HG02798 (cell line): ENCODE measurements at regions not wholly inside any gene's neighbourhood (a gene's known extent, or its start where the extent isn't known, plus 50 kb on each side); places are given as distances from the start of the nearest gene placed in this dataset.

Source experiments
- ATAC-seq: cut with Tn5 transposase; IDR thresholded peaks from one replicate; pipeline ENCODE4 v1.9.1; 2021; ENCODE audit warnings: mild to moderate bottlenecking; ENCODE audit not compliant: unreplicated experiment, poor library complexity

DNA sequence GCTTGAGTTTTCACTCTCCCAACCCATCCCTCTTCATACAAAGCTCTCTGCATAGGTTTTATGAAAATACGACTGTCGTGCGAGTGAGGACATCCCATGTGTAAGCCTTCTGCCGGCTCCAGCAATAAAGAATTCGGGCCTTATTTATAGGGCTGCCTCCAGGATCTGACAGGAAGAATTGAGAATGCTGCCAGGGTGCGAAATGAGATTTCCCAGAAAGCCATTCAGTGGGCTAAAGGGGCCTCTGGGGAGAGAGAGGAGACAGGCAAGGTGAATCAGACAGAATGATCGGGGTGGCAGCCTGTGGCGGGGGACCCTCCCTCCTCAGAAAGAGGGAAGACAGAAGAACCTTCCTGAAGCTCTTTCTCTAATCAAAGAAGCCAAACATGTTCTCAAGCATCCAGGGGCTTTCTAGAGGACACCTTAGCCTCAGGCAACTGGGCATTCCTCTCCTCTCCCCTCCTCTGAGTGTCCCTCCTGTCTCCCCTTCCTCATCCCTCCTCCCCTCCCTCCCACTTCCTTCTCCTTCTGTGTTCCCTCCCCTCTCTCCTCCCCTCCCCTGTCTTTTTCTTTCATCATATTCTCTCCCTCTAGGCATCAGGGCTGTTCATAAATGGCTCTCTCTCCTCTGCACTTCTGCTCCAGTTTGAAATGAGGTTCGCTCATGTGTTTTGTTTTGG is 410.9 kb downstream of the TYW1 start:
- ATAC-seq = no peak

DNA sequence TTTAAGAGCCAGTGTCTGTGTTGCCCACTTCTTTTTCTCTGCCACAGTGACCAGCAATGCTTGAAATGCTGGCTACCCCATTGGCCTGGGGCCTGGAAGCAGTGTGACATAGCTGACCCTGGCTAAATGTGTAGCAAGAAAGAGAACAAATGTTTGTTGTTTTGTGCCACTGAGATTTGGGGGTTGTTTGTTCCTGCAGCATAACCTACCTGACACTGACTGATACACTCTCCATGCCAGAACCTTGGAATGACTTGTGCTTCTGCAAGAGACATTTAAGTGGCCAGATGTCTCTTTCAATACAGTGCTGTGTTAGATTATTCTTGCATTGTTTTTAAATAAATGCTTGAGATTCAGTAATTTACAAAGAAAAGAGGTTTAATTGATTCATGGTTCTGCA is 411.5 kb downstream of the TYW1 start:
- no peak for ATAC-seq

DNA sequence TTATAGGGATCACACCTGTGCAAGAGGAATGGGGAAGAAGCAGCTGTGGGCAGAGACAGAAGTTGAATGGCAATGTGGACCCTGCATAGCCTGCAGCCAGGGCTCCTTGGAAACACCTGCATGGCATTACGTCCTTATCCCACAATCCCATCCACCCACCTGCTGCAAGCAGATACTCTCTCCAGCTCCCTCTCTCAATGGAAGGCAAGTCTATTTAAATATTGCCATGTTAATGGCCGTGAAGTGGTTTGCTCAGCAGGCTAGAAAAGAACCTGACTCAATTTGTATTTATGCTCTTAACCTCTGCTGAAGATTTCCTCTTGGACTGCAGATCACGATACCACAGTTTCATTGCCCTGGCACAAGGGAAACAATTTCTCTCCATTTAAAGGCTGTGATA is 417.0 kb downstream of the TYW1 start:
- ATAC-seq = no peak

DNA sequence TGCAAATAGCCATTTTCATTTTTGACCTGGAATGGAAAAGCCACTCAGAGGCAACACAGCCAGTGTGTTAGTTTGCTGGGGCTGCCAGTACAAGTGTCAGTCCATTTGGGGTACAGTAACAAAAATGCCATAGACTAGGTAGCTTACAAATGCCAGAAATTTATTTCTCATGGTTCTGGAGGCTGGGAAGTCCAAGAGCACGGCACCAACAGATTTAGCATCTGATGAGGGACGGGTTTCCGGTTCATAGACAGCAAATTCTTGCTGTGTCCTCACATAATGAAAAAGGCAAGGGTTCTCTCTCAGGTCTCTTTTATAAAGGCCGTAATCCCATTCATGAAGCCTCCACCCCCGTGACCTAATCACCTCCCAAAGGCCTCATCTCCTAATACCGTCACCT is 418.2 kb downstream of the TYW1 start:
- ATAC-seq = no peak

DNA sequence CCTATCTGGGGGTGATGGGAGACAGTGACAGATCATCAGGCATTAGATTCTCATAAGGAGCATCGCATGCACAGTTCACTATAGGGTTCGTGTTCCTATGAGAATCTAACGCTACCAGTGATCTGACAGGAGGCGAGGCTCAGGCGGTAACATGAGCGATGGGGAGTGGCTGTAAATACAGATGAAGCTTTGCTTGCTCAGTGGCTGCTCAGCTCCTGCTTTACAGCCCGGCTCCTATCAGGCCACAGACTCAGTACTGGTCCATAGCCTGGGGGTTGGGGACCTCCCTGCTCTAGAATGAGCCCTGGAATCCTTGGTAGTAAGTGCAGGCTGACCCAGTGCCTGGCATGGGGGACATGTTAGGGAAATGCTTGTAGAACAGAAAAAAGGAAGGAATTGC is 426.0 kb downstream of the TYW1 start:
- no peak for ATAC-seq

DNA sequence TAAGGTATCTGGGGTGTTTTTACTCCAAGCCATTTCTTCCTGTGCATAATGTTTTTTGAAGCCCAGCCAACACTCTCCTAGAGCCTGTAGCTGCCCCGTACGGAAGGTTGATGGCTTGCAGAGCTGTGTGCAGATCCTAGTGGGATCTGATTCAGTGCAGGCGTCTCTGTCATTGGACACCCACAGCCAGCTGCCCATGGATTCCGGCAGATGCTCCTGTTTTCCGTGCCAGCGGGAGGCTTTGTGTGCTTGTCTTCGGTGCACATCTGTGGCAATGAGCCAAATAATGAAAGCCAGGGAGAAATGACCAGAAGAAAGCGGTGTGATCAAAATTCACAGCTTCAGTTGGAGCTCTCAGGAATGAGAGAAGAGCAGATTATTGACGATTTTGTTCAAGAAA is 426.4 kb downstream of the TYW1 start:
- no peak for ATAC-seq

DNA sequence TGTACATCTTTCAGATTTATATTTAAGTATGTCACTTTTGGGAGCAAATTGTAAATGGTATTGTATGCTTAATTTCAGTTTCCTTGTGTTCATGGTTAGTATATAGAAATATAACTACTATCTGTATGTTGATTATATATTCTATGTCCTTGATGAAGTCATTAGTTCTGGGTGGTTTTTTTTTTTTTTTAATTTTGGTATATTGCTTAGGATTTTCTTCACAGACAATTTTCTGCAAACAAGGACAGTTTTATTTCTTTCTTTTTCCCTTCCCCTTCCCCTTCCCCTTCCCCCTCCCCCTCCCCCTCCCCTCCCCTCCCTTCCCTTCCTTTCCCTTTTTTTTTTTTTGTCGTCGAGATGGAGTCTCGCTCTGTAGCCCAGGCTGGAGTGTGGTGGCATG is 430.0 kb downstream of the TYW1 start:
- no peak for ATAC-seq

DNA sequence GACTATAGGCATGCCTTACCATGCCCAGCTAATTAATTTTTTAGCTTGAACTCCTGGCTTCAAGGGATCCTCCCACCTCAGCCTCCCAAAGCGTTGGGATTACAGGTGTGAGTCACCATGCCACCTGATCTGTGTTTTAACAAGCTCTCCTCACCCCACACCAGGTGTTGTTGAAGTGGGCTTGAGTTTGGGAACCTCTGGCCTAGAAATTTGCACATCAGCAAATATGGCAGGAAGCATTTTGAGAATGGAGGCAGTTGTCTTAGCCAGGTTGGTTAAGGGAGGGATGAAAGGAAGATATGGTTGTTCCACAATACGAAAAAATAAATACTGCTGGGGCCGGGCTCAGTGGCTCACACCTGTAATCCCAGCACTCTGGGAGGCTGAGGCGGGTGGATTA is 433.1 kb downstream of the TYW1 start:
- no peak for ATAC-seq

DNA sequence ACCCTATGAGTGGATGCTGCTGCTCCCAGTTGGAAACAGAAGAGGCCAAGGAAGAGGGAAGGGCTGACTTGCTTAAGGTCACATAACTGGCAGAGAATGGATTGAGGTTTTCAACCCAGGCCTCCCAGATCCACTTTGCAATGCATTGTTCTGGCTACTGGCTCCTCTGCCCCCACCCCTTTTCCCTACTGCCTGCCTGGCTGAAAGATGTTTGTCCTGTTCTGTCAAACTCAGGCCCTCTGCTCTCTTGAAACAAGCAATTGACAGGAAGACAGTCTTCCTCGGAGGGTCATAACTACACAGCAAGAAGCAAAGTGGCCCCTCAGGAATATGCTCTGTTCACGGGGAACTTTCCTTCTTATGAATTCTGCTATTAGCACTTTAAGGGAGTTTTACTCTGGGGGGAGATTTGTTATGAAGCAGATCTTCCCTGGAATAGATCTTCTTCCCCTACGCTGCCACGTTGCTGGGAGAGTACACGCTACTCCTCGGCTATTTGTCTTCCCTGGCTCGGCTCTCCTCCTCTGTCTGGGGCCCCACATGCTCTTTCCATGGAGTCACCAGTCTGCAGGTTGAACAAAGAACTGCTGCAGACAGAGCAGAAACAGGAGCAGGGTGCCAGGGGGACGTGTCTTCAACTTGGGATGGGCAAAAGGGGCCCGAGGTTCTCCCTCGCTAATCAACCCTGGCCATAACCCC is 436.1 kb downstream of the TYW1 start:
- ATAC-seq = no peak

DNA sequence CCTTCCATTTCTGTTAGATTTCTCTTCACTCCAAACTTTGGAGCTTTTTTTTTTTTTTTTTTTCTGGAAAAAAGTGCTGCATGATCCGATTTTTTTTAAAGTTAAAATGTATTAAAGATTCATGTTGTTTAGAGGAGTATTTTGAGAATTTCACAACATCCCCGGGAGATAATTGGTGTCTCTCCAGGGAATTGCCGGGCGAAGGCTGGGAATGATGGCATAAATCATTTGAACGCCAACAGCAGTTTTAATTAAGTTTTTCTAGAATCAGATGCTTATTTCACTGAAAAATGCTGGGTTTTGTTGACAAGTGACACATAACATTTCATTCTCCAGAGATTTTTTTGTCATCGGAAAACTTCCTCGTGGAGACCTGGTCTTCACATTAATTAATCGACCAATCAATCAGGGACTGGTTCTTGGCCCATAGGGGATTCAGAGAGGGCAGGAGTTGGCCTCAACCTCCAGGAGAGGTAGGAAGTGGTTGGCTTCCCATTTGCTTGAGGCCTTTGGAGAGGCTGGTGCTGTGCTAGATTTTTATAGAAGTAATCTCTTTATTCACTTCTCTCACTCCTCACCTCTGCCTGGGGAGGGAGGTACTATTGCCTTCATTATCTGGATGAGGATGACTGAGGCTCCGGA is 439.4 kb downstream of the TYW1 start:
- no peak for ATAC-seq

DNA sequence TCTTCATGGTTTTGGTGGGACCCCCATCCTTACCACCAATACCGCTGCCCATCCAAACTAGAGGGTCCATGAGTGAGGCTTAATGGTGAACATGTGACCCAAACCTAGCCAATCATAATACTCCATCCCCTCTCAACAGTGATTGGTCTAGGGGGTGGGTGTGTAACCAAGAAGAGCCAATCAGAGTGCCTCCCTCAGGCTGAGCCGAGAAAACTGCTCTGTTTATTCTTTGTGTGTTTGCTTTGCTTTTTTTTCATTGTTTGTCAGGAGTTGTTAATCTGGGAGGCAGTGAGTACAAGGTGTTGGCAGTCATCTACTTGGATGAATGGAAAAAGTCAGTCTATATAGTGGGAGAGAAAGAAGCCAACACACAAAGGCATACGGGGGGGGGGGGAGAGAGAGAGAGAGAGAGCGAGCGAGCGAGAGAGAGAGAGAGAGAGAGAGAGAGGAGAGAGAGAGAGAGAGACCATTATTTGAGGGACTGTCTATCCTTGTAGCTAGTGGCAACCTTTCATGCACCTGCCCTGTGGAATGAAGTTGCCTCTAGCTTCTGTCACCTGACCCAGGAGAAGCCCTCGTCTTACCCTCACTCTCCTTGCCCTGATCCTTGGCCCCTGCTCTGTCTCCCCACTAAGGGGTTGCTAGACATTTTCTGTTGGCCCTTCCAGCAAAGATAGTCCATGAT is 441.7 kb downstream of the TYW1 start:
- no peak for ATAC-seq

DNA sequence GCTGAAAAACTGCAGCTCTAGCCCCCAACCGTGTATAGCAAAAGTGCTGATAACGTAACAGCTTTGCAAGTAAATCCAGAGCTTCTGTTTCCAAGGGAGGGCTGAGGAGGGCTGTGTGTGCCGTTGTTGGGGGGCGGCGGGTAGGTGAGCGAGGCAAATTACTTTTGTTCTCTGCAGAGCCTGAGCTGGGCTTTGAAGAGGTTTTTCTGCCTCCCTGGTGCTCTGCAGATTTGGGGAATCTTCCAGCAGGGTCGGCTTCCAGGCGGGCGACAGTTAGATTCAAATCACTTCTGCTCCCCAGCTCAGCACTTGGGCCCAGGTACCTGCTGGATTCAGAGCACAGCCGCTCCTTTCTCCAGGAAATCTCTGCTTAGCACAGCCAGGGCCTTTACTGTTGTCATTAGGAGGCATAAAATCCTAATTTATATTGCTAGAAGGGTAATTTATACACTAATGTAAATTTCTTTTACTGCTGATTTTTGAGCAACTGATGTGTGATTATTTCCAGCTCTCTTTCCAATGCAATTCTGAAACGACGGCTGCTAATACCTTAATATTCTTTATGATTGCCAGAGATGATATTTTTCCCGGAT is 442.4 kb downstream of the TYW1 start:
- no peak for ATAC-seq

DNA sequence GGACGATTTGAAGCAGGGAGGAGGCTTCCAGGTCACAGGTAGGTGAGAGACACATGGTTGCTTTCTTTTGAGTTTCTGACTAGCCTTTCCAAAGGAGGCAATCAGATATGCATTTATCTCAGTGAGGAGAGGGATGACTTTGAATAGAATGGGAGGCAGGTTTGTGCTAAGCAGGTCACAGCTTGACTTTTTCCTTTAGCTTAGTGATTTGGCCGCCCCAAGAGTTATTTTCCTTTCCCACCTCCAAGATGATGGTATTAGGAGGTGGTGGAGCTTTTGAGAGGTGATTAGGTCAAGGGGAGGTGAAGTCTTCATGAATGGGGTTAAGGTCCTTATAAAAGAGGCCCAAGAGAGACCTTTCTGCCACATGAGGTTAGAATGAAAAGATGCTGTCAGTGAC is 443.7 kb downstream of the TYW1 start:
- no peak for ATAC-seq

DNA sequence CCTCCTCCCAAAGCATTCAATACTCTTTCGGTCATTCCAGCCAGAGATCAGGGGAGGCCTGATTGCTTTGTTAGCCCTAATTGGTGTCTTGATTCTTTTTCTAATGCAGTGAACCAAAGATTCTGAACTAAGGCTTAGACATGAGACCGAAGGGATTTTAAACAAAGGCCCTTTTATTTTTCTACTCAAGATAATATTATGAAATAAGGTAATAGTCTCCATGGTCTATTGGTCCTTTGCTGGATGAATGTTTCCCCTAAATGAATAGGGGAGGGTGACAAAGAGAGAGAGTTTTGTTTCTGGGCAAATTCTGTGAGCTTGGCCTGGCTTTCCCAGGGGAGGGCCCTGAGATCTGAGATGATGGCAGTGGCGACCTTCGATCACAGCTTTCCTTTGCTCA is 449.1 kb downstream of the TYW1 start:
- ATAC-seq = no peak

DNA sequence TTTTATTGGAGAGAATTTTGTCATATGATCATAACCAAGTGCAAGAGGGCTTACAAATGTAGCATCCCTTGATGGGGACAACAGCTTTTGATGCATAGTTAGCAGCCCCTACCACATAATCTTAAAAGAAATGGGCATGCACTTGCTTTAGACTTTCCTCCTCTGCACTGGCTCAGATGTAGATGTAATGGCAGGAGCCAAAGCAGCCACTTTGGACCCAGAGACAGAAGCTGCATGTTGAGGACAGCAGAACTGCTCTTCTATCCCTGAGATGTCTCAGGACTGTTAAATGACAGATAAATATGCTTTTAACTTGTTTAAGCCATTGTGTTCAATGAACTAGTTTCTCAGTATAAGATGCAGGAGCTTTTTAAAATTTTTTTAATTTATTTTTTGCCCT is 450.7 kb downstream of the TYW1 start:
- ATAC-seq = no peak

DNA sequence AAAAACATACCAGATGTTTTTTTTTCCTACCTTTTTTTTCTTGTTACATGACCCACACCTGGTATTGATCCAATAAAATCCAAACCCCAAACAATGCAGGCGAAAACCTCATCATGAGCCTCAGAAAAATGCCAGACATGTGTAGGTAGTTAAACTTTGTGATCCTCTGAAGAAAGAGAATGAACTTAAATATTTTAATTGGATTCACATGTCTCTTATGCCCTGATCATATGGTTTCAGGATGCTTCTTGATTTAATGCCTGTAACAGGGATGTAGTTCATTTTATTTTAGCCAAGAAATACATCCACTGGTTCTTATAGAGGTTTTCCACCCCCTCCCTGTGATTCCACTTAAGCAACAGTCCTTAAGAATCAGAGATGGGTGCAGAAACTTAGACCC is 451.6 kb downstream of the TYW1 start:
- ATAC-seq = no peak

DNA sequence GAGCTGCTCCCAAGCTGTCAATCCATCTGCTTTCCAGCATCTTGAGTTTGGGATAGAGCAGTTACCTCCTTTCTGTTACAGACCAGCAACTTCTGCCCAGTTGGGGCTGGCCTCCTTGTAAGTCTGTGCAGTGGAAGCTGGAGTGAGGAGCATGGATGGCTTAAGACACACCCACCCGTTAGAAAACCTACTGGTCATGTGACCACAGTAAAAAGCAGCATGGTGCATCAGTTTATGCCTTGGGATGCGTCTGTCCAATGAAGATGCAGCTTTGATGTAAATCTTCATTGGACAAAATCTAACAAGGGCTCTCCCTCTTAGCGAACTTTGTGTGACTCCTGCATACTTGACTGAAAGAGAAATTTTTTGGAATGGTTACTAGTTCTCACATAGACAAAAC is 453.5 kb downstream of the TYW1 start:
- no peak for ATAC-seq

DNA sequence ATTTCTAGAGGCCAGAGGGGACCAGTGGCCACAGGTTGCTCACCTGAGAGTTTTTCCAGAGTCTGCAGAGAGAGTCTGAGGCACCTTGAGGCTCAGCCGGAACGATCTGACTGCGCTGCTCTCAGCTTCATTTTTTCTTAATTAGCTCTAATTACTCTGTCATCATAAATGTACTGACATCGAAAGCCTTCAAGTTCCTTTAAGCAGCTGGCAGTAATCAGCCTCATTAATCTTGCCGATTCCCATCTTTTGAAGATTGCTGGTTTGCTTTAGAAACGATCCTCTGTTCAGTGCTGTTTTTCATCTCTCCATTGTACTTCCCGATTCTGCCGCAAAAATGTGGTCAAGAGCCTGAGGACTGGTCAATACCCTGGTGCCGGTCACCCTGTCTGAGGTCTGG is 454.7 kb downstream of the TYW1 start:
- no peak for ATAC-seq

DNA sequence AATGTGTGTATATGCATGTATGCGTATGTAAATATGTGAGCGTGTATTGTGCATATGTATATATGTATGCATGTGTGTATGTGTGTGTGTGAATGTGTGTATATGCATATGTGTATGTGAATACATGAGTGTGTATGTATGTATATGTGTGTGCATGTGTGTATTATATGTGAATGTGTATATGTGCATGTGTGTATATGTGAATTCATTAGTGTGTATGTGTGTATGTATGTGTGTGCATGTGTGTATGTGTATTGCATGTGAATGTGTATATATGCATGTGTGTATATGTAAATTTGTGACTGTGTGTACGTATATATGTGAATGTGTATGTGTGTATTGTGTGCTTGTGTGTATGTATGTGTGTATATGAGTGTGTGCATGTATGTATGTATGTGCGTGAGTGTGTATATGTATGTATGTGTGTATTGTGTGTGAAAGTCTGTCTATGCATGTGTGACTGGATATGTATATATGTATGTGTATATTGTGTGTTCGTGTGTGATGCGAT is 455.9 kb downstream of the TYW1 start:
- no peak for ATAC-seq

DNA sequence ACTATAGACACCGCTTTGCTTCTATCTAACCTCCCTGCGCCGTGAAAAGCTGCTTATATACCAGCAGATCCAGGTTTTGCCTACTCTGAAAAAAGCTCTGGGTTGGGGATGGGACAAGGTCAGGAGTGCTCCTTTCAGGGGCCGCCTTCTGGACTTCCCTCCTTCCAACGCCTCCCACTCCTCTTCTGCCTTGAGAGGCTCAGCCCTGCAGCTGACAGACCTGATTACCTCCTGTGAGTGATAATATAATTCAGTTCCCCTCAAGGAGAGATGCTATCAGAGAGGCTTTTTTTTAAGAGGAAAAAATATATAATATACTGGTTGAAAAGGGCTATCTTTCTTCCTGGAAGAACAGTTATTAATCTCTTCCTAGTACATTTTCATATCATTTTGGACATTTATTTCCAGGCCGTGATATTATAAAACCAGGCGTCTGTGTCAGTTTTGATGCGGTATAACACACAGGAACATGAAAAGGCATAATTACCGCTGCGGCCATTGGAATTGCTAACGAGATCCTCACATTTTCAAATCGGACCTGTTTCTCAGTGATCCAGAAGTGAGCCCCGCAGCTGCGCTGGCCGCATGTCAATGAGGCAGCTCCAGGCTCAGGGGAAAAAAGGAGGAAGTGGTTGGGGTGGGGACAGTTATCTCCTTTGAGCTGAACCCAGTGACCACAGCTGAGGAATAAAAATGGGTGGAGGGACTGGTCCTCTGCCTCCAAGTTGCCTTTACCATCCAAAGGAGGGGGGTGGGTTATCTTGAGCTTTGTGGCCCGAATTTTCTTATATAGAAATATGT is 457.1 kb downstream of the TYW1 start:
- no peak for ATAC-seq
